ENCODE measurements at regions not wholly inside any gene's neighbourhood (a gene's known extent, or its start where the extent isn't known, plus 50 kb on each side); places are given as distances from the start of the nearest gene placed in this dataset.

GRCh38 chr13:61162636-61163035 lies 253.0 kb downstream of the PCDH20 start:
- TF ChIP-seq CREB5 (CRISPR knock-in tag; IDR thresholded peaks at IDR 0.05; ENCODE audit: low read depth) (no peak), TCF4 (CRISPR knock-in tag; IDR thresholded peaks at IDR 0.05; ENCODE audit: borderline replicate concordance) (no peak), ZNF565 (CRISPR knock-in tag; conservative IDR thresholded peaks at IDR 0.05; ENCODE audit: low read depth) (no peak), ARNTL (CRISPR knock-in tag; IDR thresholded peaks at IDR 0.05; ENCODE audit: borderline replicate concordance, low read depth) (no peak), CSDC2 (CRISPR knock-in tag; IDR thresholded peaks at IDR 0.05) (no peak), ISL1 (CRISPR knock-in tag; IDR thresholded peaks at IDR 0.05) (no peak)
- no peak for ATAC-seq

GRCh38 chr13:61162106-61162505 lies 253.5 kb downstream of the PCDH20 start:
- TF ChIP-seq PPARA (CRISPR knock-in tag; IDR thresholded peaks at IDR 0.05; ENCODE audit: borderline replicate concordance) (no peak), ESRRG (CRISPR knock-in tag; IDR thresholded peaks at IDR 0.05) (no peak), CSRNP3 (CRISPR knock-in tag; IDR thresholded peaks at IDR 0.05) (no peak), ZFP3 (CRISPR knock-in tag; IDR thresholded peaks at IDR 0.05) (no peak), OSR1 (CRISPR knock-in tag; IDR thresholded peaks at IDR 0.05) (no peak), ISL1 (CRISPR knock-in tag; IDR thresholded peaks at IDR 0.05) (no peak), CREB5 (CRISPR knock-in tag; IDR thresholded peaks at IDR 0.05; ENCODE audit: low read depth) (no peak), GLIS3 (CRISPR knock-in tag; IDR thresholded peaks at IDR 0.05) (no peak), ZC3H10 (CRISPR knock-in tag; IDR thresholded peaks at IDR 0.05) (no peak)
- no peak for ATAC-seq

GRCh38 chr13:61156753-61157152 lies 258.9 kb downstream of the PCDH20 start:
- no peak for TF ChIP-seq ZNF565 (CRISPR knock-in tag; conservative IDR thresholded peaks at IDR 0.05; ENCODE audit: low read depth)
- no peak for TF ChIP-seq TSHZ2 (CRISPR knock-in tag; IDR thresholded peaks at IDR 0.05)
- no peak for TF ChIP-seq ZFP3 (CRISPR knock-in tag; IDR thresholded peaks at IDR 0.05)
- TF ChIP-seq PATZ1 (CRISPR knock-in tag; IDR thresholded peaks at IDR 0.05; ENCODE audit: borderline replicate concordance), result no peak
- no peak for TF ChIP-seq ARNTL (CRISPR knock-in tag; IDR thresholded peaks at IDR 0.05; ENCODE audit: borderline replicate concordance, low read depth)
- TF ChIP-seq RARB (CRISPR knock-in tag; IDR thresholded peaks at IDR 0.05), result no peak
- no peak for ATAC-seq

GRCh38 chr13:61151062-61151461 lies 264.6 kb downstream of the PCDH20 start:
- no peak for TF ChIP-seq PATZ1 (CRISPR knock-in tag; IDR thresholded peaks at IDR 0.05; ENCODE audit: borderline replicate concordance)
- TF ChIP-seq PPARA (CRISPR knock-in tag; IDR thresholded peaks at IDR 0.05; ENCODE audit: borderline replicate concordance), result no peak
- TF ChIP-seq RARB (CRISPR knock-in tag; IDR thresholded peaks at IDR 0.05), result no peak
- TF ChIP-seq CSDC2 (CRISPR knock-in tag; IDR thresholded peaks at IDR 0.05), result no peak
- no peak for TF ChIP-seq ZFP3 (CRISPR knock-in tag; IDR thresholded peaks at IDR 0.05)
- no peak for TF ChIP-seq TSHZ2 (CRISPR knock-in tag; IDR thresholded peaks at IDR 0.05)
- ATAC-seq, result no peak

Data from SK-N-SH treated with all-trans-retinoic acid at 6 μM for 48 hours (cell line).